ENCODE measurements at regions not wholly inside any gene's neighbourhood (a gene's known extent, or its start where the extent isn't known, plus 50 kb on each side); places are given as distances from the start of the nearest gene placed in this dataset.
"Not testable (repeated sequence)": the region's sequence is repeated elsewhere in the genome, so short reads cannot be mapped to it uniquely, and the experiment has no call there.

DNA sequence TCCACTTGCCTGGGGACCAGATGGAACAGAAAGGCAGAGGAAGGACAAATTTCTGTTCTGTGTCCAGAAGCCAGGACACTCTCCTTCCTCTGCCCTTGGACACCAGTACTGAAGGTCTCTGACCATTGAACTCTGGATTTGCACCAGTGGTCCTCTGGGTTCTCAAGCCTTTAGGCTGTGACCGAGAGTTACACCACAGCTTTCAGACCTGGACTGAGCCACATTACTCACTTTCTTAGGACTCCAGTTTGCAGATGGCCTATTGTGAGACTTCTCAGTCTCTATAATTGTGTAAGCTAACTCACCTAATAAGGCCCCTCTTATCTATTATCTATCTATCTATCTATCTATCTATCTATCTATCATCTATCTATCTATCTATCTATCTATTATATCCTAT is 295.3 kb upstream of the GALNTL6 start:
- TF ChIP-seq, protein P1, sequence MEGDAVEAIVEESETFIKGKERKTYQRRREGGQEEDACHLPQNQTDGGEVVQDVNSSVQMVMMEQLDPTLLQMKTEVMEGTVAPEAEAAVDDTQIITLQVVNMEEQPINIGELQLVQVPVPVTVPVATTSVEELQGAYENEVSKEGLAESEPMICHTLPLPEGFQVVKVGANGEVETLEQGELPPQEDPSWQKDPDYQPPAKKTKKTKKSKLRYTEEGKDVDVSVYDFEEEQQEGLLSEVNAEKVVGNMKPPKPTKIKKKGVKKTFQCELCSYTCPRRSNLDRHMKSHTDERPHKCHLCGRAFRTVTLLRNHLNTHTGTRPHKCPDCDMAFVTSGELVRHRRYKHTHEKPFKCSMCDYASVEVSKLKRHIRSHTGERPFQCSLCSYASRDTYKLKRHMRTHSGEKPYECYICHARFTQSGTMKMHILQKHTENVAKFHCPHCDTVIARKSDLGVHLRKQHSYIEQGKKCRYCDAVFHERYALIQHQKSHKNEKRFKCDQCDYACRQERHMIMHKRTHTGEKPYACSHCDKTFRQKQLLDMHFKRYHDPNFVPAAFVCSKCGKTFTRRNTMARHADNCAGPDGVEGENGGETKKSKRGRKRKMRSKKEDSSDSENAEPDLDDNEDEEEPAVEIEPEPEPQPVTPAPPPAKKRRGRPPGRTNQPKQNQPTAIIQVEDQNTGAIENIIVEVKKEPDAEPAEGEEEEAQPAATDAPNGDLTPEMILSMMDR (IDR thresholded peaks at IDR 0.05; ENCODE audit: low read depth, low read length) = no peak
- no peaks in the 10 kb centered on the region; the same call in 1 of the 2 replicates for H3K9me3 ChIP-seq (ENCODE audit: control insufficient read depth, insufficient read depth, low read length)
- no peak overlapping the region for H3K4me3 ChIP-seq (ENCODE audit: low read depth, low read length)
- no peak for DNase-seq (ENCODE audit: low read depth, low spot score)
- H3K27ac ChIP-seq (ENCODE audit: low read depth, low read length) = no peak overlapping the region
- H3K27me3 ChIP-seq (ENCODE audit: control insufficient read depth, insufficient read depth, low read length) = no peaks in the 10 kb centered on the region
- CTCF ChIA-PET = no interaction called here
- POLR2A ChIA-PET = no interaction called here

DNA sequence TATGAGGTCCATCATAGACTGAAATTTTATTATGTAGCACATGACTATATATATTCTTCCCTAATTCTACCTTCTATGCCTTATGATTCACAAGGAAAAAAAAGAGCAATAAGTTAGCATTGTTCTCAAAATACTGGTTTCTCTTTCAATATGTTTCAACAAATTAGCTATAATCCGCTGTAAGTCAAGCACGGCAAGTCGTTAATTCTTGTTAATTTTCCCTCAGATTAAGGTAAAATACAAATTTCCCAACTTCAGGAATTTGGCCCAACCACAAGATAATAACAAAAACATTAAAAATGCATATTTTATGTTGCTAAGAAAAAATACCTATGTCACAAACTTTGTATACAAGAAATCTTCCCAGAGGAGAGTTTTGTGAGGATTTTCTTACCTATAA is 296.5 kb upstream of the GALNTL6 start:
- TF ChIP-seq, protein P1 (IDR thresholded peaks at IDR 0.05; ENCODE audit: low read depth, low read length) = no peak
- Histone ChIP-seq H3K27me3 (ENCODE audit: control insufficient read depth, insufficient read depth, low read length) (no peaks in the 10 kb centered on the region), H3K4me3 (ENCODE audit: low read depth, low read length) (no peak overlapping the region), H3K27ac (ENCODE audit: low read depth, low read length) (no peak overlapping the region), H3K9me3 (ENCODE audit: control insufficient read depth, insufficient read depth, low read length) (no peaks in the 10 kb centered on the region; the same call in none of the 2 replicates)
- ChIA-PET POLR2A (no interaction called here), CTCF (no interaction called here)
- no peak for DNase-seq (ENCODE audit: low read depth, low spot score)

DNA sequence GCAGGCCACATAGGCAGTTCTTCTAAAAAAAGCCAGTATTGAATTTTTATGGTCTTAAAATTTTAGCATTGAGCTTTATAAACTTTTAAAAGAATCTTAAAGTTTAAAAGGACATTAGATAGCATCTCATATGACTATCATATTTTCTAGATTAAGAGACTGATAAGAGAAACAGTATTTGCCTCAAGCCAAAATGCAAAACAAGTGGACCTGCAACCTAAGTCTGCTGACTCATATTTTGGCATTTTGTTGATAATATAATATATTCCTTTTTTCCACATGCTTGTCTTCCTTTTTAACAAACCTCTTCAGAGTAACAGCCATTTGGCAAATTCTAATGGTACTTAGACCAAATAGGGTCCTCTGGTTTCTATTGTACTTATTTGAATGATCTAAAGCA is 328.5 kb upstream of the GALNTL6 start:
- DNase-seq (ENCODE audit: low read depth, low spot score) = no peak
- Histone ChIP-seq H3K4me3 (ENCODE audit: low read depth, low read length) (no peak overlapping the region), H3K27ac (ENCODE audit: low read depth, low read length) (no peak overlapping the region), H3K9me3 (ENCODE audit: control insufficient read depth, insufficient read depth, low read length) (peaks cover 12% of the 10 kb centered on the region), H3K27me3 (ENCODE audit: control insufficient read depth, insufficient read depth, low read length) (no peaks in the 10 kb centered on the region)
- TF ChIP-seq, protein P1 (IDR thresholded peaks at IDR 0.05; ENCODE audit: low read depth, low read length) = no peak
- CTCF ChIA-PET = no interaction called here
- POLR2A ChIA-PET = no interaction called here

DNA sequence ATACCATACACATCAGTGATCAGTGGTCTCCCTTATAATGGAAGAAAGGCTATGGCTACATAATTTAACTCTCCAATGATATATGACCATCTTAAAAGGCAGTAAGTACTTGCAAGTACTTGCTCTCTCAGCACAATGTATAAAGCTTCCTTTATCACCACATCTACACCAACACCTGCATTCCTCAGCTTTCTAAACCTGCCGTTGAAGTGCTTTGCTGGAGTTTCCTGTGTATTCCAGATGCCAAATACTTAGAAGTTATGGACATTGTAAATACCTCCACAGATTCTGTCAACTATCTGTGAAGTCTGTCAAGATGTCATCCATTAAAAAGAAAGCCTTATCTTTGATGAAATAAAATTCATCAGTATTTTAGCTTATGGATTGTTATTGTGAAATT is 335.0 kb upstream of the GALNTL6 start:
- H3K27me3 ChIP-seq (ENCODE audit: control insufficient read depth, insufficient read depth, low read length) = no peaks in the 10 kb centered on the region
- CTCF ChIA-PET = interaction anchor here (0.7 kb wide), 1 partner anchor 846 kb away, joined by 5 read pairs; no protein-coding TSS in a partner anchor
- H3K27ac ChIP-seq (ENCODE audit: low read depth, low read length) = no peak overlapping the region
- H3K9me3 ChIP-seq (ENCODE audit: control insufficient read depth, insufficient read depth, low read length) = peaks cover 6% of the 10 kb centered on the region
- TF ChIP-seq, protein P1 (IDR thresholded peaks at IDR 0.05; ENCODE audit: low read depth, low read length) = no peak
- POLR2A ChIA-PET = no interaction called here
- H3K4me3 ChIP-seq (ENCODE audit: low read depth, low read length) = no peak overlapping the region
- DNase-seq (ENCODE audit: low read depth, low spot score) = no peak

DNA sequence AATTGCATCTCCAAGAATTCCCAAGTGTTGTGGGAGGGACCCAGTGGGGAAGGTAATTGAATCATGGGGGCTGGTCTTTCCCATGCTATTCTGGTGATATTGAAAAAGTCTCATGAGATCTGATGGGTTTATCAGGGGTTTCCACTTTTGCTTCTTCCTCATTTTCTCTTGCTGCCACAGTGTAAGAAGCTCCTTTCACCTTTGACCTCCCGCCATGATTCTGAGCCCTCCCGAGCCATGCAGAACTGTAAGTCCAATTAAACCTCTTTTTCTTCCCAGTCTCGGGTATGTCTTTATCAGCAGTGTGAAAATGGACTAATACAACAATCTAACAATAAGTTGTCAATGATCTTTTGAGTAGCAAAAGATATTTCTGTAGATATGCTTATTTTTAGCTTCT is 338.1 kb upstream of the GALNTL6 start:
- CTCF ChIA-PET; H3K4me3 ChIP-seq (ENCODE audit: low read depth, low read length); DNase-seq (ENCODE audit: low read depth, low spot score); H3K27me3 ChIP-seq (ENCODE audit: control insufficient read depth, insufficient read depth, low read length); POLR2A ChIA-PET; H3K9me3 ChIP-seq (ENCODE audit: control insufficient read depth, insufficient read depth, low read length); H3K27ac ChIP-seq (ENCODE audit: low read depth, low read length): not testable (repeated sequence)

DNA sequence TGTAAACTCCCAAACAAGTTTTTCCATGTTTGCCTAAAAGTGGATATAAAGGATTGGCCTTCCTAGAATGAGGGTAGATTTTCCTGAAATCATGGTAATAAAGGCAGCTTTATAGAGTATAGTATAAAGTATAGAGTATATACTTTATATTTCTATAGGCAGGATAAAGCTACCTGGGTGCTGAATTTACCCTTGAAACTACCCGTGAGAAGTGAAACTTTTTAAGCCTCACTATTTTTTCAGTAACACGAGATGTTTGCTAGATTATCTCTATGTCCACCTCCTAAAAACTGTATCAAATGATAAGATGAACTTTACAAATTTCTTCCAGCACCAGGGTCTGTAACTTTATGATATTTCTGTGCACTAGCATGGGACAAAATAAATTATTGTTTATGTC is 340.0 kb upstream of the GALNTL6 start:
- Histone ChIP-seq H3K9me3 (ENCODE audit: control insufficient read depth, insufficient read depth, low read length) (peaks cover 2% of the 10 kb centered on the region), H3K4me3 (ENCODE audit: low read depth, low read length) (no peak overlapping the region), H3K27ac (ENCODE audit: low read depth, low read length) (no peak overlapping the region), H3K27me3 (ENCODE audit: control insufficient read depth, insufficient read depth, low read length) (no peaks in the 10 kb centered on the region)
- no peak for DNase-seq (ENCODE audit: low read depth, low spot score)
- TF ChIP-seq, protein P1 (IDR thresholded peaks at IDR 0.05; ENCODE audit: low read depth, low read length) = no peak
- POLR2A ChIA-PET = no interaction called here
- CTCF ChIA-PET = no interaction called here
